ENCODE measurements at regions not wholly inside any gene's neighbourhood (a gene's known extent, or its start where the extent isn't known, plus 50 kb on each side); places are given as distances from the start of the nearest gene placed in this dataset.

DNA sequence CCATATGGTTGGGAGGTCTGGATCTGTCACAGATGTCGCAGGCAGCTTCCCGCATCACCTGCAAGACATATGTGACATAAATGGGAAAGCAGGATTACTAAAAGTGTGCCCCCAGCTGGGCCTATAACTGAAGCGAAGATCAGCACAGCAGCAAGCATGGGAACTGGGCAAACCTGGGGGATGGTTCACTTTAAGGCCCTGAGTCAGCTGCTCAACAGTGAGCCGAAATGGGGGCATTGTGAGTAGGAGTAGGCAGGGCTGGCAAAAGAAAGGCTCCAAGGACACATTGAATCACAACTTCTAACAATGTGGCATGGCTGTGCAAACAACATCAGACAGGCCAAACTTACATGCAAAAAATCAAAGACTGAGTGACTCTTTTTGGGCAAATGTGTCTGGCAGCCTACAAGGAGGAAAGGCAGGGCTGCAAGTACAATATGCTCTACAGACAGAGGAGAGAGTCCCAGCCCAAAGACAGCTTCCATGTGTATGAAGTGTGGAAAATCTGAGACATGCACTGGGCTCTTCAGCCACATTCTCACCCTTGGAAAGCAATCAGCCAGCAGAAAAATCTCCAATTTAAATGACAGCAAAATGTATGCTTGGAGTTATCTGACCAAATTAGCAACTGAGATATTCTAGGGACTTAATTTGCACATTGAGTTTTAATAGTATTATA lies 531.0 kb upstream of the MMS22L start:
- DNase-seq (ENCODE audit: low spot score): no peak

GRCh38 chr6:97815301-97815812 lies 532.3 kb upstream of the MMS22L start:
- DNase-seq (ENCODE audit: low spot score): no peak

DNA sequence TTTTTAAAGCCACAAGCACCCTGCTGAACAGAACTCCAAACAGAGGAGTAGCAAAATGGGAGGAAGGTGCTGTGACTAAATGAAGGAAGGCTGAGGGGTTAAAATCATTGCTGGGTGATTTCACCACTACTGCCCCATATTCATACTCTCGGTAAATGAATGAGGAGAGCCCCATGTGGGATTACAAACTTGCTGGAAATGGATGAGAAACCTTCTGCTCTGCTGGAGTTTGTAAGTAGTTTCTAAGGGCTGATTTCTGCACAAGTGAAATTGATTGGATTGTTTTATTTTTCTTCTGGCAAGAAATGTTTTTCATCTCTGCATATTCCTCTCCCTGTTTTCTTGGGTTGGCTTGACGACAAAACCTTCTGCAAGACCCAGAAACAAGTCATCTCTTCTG lies 533.5 kb upstream of the MMS22L start:
- DNase-seq (ENCODE audit: low spot score): no peak

DNA sequence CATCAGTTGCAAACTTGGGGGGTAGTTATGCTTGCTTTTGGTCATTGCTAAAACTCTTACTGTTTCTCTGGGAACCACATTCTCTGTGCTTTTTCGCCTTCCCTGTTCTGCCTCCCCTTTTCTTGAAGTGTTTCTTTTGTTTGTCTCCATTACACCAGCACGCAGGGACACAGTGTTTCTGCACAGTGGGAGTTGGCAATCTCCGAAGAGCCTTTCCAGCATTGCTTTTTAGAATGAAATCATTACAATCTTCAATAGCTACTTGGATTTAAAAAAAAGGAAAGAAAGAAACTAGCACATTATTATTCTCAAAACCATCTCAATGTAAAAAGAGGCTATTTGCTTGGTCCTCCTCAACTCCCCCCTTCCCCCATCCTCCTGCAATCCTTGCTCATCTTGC lies 536.7 kb upstream of the MMS22L start:
- DNase-seq (ENCODE audit: low spot score): no peak

- DNase-seq (ENCODE audit: low spot score): no peak
Measured at GRCh38 chr6:97820400-97820799, 537.4 kb upstream of the MMS22L start.

- DNase-seq (ENCODE audit: low spot score): no peak
Measured at GRCh38 chr6:97822632-97823031, 539.6 kb upstream of the MMS22L start.

DNA sequence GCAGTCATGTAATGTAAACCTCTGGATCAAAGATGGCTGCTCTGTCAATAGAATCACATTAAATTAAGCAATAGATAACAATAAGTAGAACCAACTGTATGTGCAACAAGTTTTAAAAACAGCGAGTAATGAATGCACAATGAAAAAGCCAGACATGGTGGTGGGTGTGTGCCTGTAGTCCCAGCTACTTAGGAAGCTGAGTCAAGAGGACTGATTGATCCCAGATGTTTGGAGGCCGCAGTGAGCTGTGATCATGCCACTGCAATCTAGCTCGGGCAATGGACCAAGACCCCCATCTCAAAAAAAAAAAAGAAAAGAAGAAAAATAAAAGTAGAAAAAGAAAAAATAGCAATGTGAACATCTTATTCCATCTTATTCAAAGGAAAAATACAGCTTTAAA lies 558.7 kb upstream of the MMS22L start:
- no peak for DNase-seq (ENCODE audit: low spot score)

DNA sequence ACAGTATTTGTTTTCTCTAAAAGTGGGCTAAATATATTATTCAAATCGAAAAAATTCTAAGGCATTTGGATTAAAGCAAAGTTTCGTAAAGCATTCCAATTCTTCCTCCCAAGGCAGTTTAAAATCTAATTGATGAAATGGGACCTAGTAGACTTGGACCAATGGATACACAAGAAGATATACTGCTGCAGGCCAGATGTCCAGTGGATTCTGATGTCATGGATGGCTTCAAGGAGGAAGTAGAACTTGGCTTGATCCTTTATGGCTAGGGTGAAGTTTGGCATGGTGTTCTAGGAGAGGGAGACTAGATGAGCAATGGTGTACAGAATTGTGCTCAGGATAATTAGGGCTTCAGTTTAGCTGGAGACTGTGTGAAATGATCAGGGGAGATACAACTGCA lies 559.5 kb upstream of the MMS22L start:
- no peak for DNase-seq (ENCODE audit: low spot score)

- no peak for DNase-seq (ENCODE audit: low spot score)
Measured at GRCh38 chr6:97849390-97849789, 566.4 kb upstream of the MMS22L start.

DNA sequence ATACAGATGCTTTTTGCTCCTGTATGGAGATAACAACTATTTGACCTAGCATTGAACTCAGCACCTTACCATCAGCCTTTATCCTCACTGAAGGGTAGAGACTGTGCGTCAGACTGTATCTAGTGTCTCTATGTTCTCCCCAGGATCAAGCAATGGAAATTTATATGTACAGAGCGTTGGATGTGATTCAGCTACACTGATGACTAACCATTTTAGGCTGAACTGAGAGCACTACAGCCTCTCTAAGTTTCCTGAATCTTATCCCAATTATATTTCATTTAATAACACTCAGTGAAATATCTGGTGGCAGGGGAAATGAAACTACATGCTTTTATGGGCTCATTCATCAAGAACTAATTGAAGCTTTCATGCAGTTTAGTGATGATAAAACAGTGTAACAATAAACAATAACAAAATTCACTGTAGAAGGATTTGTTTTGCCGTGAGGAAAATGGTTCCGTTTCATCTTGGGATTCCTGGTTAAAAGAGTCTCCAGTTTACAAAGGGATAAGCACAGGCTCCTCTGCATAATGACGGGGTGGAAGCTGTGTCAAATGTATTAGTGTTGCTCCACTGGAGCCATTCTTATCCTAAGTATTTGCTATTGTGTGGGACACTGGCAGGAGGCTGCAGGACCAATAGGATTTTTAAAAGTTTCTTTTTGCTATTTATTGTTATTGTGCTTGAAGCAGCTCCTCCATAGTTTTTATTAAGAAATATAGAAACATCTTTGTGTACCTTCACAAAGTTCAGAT lies 567.6 kb upstream of the MMS22L start:
- peak; percentile 34 for DNase-seq (ENCODE audit: low spot score)

- DNase-seq (ENCODE audit: low spot score): no peak
Measured at GRCh38 chr6:97863697-97864096, 580.7 kb upstream of the MMS22L start.

GRCh38 chr6:97864366-97864765 lies 581.4 kb upstream of the MMS22L start:
- no peak for DNase-seq (ENCODE audit: low spot score)

DNA sequence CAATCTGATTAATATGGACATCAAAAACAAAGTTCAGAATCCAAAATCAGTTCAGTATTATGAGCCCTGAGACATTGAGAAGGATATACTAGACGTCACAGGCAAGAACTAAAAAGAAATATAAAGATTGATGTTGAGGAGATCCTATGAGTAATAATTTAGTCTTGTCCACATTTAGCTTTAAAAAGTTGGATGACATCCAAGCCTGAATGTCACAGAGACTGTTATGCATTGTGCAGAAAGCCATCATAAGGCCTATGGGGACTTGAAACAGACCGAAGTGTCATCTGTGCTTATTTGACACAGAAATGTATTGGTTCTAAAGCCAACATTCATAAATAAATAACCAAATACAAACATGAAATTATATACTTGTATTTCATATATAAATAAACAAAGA lies 581.8 kb upstream of the MMS22L start:
- DNase-seq (ENCODE audit: low spot score): no peak

- DNase-seq (ENCODE audit: low spot score): no peak
Measured at GRCh38 chr6:97865612-97866011, 582.6 kb upstream of the MMS22L start.

DNA sequence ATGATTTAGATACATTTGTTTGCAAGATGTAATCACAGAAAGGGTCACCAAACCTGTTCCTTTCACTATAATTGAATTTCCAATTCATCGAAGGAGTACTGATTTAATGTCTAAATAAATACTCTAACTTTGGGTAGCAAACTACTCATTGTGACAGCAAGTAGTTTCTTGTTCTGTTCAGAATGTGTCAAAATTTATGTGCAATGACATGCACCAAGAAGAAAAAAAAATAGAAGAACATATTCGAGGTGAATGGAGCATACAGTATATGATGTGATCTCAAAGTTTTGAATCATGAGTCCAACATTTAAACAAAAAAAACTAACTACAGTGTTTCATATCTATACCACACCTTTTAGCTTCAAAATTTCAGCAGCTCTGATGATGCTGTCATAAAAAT lies 583.6 kb upstream of the MMS22L start:
- no peak for DNase-seq (ENCODE audit: low spot score)

DNA sequence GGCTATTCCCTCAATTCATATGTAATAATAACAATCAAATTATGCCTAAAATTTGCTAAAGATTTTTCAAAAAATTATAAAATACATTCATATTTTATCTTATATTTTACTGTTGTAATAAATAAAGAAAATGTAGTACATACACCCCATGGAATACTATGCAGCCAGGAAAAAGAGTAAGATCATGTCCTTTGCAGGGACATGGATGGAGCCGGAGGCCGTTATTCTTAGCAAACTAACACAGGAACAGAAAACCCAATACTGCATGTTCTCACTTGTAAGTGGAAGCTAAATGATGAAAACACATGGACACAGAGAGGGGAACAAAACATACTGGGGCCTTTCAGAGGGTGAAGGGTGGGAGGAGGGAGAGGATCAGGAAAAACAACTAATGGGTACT lies 584.2 kb upstream of the MMS22L start:
- DNase-seq (ENCODE audit: low spot score): no peak

DNA sequence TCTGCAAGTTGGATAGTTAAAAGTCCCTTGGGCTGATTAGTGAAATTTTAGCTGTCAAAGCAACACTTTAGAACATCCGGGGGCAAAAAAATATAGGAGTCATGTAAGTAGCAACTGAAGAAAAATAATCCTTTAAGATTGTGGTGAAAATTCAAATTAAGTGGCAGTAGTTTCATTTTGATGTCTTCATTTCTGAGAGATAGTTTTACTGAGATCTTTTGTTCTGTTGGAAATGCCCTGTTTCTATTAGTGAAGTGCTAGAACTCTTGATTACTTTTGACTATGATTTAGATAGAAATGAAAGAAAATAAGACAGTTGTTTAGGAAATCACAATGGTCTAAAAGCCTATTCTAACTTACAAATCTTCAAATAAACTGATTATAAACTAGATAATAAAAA lies 587.3 kb upstream of the MMS22L start:
- DNase-seq (ENCODE audit: low spot score): no peak

- peak; percentile 8 for DNase-seq (ENCODE audit: low spot score)
Measured at GRCh38 chr6:97876711-97877110, 593.7 kb upstream of the MMS22L start.

DNA sequence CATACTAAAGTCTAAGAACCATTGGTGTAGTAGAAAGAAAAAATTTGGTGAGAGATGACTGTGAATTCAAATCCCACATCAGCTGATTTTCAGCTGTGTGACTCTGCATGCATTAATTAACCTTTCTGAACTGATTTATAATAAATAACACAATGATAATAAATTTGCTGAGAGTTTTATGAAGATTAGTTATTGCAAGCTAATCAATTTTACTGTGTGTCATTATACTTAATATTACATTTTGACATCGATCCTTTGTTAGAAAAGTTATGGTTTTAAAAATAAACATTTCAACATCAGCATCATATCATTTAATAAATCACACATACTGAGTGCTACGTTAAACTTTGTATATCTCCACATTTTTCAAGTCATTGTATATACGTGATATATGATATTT lies 599.7 kb upstream of the MMS22L start:
- DNase-seq (ENCODE audit: low spot score): no peak

DNA sequence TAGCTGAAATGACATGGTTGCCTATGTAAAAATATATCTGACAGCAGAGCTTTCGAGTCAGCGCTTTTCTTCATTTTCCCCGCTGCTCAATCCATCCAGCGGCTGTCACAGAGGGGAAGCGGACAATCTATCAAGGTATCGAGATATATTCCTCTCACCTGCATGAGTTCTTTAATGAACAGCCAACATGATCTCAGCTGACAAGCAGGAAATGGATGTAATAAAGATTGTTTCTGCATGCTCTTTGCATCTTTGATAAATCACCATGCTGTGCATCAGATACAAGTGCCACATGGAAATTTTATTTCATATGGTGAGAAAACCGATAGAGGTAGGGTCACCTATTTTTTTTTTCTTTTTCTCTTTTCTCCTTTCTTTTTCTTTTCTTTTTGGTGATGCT lies 602.3 kb upstream of the MMS22L start:
- DNase-seq (ENCODE audit: low spot score): no peak

GRCh38 chr6:97885828-97886227 lies 602.8 kb upstream of the MMS22L start:
- DNase-seq (ENCODE audit: low spot score): no peak

DNA sequence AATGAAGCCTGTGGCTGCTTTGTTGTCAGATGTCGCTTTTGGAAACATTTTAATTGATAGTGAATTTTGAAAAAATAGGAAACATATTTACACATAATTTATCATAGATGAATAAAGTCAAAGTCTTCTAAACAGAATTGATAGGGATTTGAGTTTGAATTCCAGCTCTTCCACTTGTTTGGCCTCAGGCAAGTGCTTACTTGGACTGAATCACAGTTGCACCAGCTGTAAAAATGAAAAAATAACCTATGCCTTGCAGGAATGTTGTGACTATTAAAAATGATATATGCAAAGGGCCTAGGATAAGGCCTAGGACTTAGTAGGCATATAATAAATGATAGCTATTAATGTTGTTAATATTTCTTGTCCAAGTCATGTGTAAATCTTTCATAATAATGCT lies 618.5 kb upstream of the MMS22L start:
- DNase-seq (ENCODE audit: low spot score): no peak

DNA sequence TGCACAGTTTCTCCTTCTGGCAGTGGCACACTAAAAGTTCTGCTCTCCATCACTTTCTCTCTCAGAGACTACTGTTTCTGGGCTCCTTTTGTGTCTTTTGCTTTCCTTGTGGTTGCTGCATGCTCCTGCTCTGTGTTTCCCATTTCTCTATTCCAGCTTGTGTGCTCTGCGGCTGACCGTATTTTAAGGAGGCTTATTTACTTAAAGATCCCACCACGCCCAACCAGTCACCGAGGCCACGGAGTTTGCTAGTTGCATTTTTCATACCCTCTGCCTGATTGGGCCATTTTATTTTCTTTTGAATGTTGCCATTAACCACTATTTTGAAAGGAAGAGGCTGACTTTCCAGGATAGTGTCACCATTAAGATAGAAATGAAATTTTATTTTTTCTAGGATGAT lies 626.4 kb upstream of the MMS22L start:
- peak; percentile 3 for DNase-seq (ENCODE audit: low spot score)

DNA sequence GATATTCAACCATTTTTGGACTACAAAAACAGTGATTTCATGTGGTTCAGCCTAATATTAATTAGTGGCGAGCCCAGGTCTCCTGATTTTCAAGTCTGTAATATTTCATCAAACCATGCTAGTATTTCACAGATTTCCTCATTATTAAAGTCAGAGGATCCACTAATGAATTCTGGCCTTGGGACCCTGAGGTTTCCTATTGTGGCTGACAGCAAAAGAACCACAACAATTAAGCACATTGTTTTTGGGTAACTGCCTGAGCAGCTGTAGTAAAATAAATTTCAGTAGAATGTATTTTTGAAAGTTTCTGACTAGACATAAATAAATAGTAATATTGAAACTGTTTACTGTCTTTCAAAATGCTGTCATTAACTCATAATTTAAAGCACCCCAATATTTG lies 630.7 kb upstream of the MMS22L start:
- DNase-seq (ENCODE audit: low spot score): no peak

All from A172 (cell line).